Colonic mucosa (tissue), 4 donors: ENCODE measurements at regions not wholly inside any gene's neighbourhood (a gene's known extent, or its start where the extent isn't known, plus 50 kb on each side); places are given as distances from the start of the nearest gene placed in this dataset.
"Not testable (repeated sequence)": the region's sequence is repeated elsewhere in the genome, so short reads cannot be mapped to it uniquely, and the experiment has no call there.

ENCODE experiments used
- DNase-seq: peaks from one replicate; pipeline ENCODE4 v3.0.0-alpha.2; 2020
- H3K27ac ChIP-seq: fragments of 200-600 bp; one replicate; pipeline ENCODE4 v1.8.0; 2021
- H3K27me3 ChIP-seq: fragments of 200-600 bp; one replicate; pipeline ENCODE4 v1.8.0; 2021
- H3K36me3 ChIP-seq: fragments of 200-600 bp; one replicate; pipeline ENCODE4 v1.8.0; 2021
- H3K4me1 ChIP-seq: fragments of 200-600 bp; one replicate; pipeline ENCODE4 v1.8.0; 2021; ENCODE audit warnings: mild to moderate bottlenecking
- H3K4me3 ChIP-seq: fragments of 200-600 bp; one replicate; pipeline ENCODE4 v1.8.0; 2021
- H3K9ac ChIP-seq, 2 donors: one replicate each; pipeline ENCODE4 v1.7.0; 2013; ENCODE audit warnings: control low read depth in 2 of 2, low read depth in 2 of 2, low read length in 2 of 2
- H3K9me3 ChIP-seq: fragments of 200-600 bp; one replicate; pipeline ENCODE4 v1.8.0; 2021
- intact Hi-C: fragments of 100-400 bp; cut with DNase I; formaldehyde crosslinking; loops from one replicate; pipeline ENCODE4 v1.14.1; 2022
- TF ChIP-seq, protein P1 (sequence below): fragments of 200-600 bp; IDR thresholded peaks from one replicate; pipeline ENCODE4 v1.8.0; 2022; ENCODE audit warnings: antibody characterized with exemption, mild to moderate bottlenecking
- donor health status: healthy.
- donor health status: DM: no; HTN: no; CAD: no.
- donor health status: DM: no; HTN: no; CAD: no.

DNA sequence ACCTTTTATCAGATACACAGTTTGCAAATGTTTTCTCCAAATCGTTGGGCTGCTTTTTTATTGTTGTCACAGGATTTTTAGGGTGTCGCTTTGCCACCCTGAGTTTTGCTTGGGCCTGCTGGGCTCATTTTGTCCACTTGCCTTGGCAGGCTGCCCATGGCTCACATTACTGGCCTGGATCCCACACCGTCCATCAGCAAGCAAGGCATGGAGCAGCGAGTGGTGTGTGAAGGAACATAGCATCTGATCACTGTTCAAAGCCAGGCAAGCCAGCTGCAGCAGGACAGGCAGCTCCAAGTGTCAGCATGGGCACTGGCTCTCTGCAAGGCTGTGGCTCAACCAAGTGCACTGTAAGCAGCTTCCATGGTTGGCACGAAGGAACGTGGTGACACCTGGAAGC lies 261.4 kb upstream of the TECRL start:
- intact Hi-C loops: no loop called here
- TF ChIP-seq, protein P1, sequence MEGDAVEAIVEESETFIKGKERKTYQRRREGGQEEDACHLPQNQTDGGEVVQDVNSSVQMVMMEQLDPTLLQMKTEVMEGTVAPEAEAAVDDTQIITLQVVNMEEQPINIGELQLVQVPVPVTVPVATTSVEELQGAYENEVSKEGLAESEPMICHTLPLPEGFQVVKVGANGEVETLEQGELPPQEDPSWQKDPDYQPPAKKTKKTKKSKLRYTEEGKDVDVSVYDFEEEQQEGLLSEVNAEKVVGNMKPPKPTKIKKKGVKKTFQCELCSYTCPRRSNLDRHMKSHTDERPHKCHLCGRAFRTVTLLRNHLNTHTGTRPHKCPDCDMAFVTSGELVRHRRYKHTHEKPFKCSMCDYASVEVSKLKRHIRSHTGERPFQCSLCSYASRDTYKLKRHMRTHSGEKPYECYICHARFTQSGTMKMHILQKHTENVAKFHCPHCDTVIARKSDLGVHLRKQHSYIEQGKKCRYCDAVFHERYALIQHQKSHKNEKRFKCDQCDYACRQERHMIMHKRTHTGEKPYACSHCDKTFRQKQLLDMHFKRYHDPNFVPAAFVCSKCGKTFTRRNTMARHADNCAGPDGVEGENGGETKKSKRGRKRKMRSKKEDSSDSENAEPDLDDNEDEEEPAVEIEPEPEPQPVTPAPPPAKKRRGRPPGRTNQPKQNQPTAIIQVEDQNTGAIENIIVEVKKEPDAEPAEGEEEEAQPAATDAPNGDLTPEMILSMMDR: no peak
- Histone ChIP-seq H3K4me3 (no peak overlapping the region), H3K36me3 (no peaks in the 10 kb centered on the region), H3K9me3 (no peaks in the 10 kb centered on the region), H3K9ac (no peak overlapping the region), H3K27me3 (no peaks in the 10 kb centered on the region), H3K4me1 (no peaks in the 10 kb centered on the region), H3K27ac (no peak overlapping the region)
- no peak for DNase-seq

DNA sequence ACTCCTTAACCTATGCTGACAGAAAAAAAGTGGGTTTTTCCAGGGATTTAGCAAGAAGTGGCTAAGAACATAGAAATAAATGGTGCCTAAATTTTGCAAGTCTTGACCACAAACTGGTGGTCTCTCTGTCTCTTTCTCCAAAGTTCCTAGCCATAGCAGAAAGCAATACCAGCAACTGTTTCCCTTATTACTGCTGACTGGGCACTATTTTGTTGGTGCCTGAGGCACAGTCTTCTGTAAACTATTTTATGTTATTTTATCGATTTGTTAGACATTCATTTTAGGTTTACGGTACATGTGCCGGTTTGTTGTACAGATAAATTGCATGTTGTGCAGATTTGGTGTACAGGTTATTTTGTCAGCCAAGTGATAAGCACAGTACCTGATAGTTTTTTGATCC lies 234.6 kb upstream of the TECRL start:
- Histone ChIP-seq H3K27ac (no peak overlapping the region), H3K9ac (no peak overlapping the region), H3K4me1 (no peaks in the 10 kb centered on the region), H3K9me3 (no peaks in the 10 kb centered on the region), H3K36me3 (no peaks in the 10 kb centered on the region), H3K27me3 (no peaks in the 10 kb centered on the region), H3K4me3 (no peak overlapping the region)
- no peak for DNase-seq
- TF ChIP-seq, protein P1: no peak
- intact Hi-C loops: no loop called here

DNA sequence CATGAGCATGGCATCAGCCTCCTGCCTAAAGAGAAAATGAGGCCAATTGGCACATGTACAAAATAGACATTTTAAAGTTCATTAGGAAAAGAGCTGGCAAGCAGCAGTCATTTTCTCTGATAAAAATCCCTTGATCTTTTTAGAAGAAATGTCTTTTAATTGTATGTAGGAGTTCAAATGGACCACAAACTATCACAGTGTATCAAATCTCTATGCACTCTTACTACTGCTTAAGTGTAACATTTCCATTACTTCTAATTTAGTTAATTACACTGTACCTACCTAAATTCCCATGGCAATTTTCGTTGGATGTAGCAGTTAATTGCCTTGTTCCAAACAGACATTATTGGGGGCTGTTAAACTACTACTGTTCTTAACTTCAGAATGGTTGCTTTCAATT lies 233.7 kb upstream of the TECRL start:
- Histone ChIP-seq H3K4me1 (no peaks in the 10 kb centered on the region), H3K27ac (no peak overlapping the region), H3K9me3 (no peaks in the 10 kb centered on the region), H3K4me3 (no peak overlapping the region), H3K27me3 (no peaks in the 10 kb centered on the region), H3K9ac (no peak overlapping the region), H3K36me3 (no peaks in the 10 kb centered on the region)
- DNase-seq: no peak
- intact Hi-C loops: no loop called here
- TF ChIP-seq, protein P1: no peak

DNA sequence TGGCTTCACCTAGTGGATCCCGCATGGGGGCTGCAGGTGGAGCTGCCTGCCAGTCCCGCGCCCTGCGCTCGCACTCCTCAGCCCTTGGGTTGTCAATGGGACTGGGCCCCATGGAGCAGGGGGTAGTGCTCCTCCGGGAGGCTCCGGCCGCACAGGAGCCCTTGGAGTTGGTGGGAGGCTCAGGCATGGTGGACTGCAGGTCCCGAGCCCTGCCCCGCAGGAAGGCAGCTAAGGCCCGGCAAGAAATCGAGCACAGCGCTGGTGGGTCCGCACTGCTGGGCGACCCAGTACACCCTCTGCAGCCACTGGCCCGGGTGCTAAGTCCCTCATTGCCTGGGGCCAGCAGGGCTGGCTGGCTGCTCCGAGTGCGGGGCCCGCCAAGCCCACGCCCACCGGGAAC lies 231.2 kb upstream of the TECRL start:
- H3K4me3 ChIP-seq, intact Hi-C loops, H3K9me3 ChIP-seq, H3K27me3 ChIP-seq, H3K4me1 ChIP-seq, H3K27ac ChIP-seq, DNase-seq, H3K9ac ChIP-seq, H3K36me3 ChIP-seq: not testable (repeated sequence)

DNA sequence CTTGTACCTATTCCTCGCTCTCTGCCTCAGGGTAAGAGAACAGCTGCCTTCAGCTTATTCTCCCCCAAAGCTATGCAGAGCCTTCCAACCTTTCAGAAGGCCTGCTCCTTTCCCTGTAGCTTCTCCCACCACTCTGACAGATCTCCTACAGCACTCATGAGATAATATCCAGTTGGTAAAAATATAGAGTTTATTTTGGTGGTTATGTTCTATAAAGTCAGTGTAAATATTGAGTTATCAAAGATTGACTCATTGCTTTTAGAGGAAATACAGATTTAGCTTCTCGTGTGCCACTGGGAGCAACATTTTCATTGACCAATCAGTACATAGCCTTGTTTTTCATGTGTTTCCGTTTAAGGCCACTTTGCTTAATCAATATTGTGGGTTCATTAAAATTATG lies 216.2 kb upstream of the TECRL start:
- H3K4me1 ChIP-seq: no peaks in the 10 kb centered on the region
- intact Hi-C loops: no loop called here

DNA sequence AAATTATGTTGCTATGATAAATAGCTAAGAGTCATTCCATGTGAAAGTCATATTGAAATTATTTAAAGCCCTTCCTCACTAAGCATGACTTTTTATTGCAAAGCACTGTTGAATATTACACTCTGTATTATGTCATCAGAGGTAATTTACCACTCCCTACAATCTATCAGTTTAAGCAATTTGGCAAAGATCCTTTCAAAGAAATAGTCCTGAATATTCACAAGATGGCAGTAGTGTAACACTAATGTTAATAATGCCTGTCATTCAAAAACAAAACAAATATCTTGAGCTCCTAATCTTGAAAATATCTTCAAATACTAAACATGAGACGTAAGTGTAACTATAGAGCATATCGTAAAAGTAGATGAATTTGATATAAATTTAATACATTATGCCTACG lies 208.6 kb upstream of the TECRL start:
- Histone ChIP-seq H3K9ac (no peak overlapping the region), H3K9me3 (no peaks in the 10 kb centered on the region), H3K36me3 (no peaks in the 10 kb centered on the region), H3K4me3 (no peak overlapping the region), H3K27ac (no peak overlapping the region), H3K4me1 (no peaks in the 10 kb centered on the region), H3K27me3 (no peaks in the 10 kb centered on the region)
- intact Hi-C loops: no loop called here
- DNase-seq: no peak
- TF ChIP-seq, protein P1: no peak

More for the DNA sequence above, 216.2 kb upstream of the TECRL start:
- H3K27ac ChIP-seq: no peak overlapping the region
- H3K4me3 ChIP-seq: no peak overlapping the region
- no peak for DNase-seq
- H3K36me3 ChIP-seq: no peaks in the 10 kb centered on the region
- TF ChIP-seq, protein P1: no peak
- H3K9ac ChIP-seq: no peak overlapping the region
- H3K9me3 ChIP-seq: no peaks in the 10 kb centered on the region
- no peaks in the 10 kb centered on the region for H3K27me3 ChIP-seq
